WTC11 (cell line): ENCODE measurements at regions not wholly inside any gene's neighbourhood (a gene's known extent, or its start where the extent isn't known, plus 50 kb on each side); places are given as distances from the start of the nearest gene placed in this dataset.

Experiments
- ATAC-seq: fragments of 200-7000 bp; cut with Tn5 transposase; 2 replicates; pipeline ENCODE4 v1.10.0; 2021; ENCODE audit warnings: mild to moderate bottlenecking, moderate library complexity
- CTCF ChIA-PET: fragments of 300-600 bp; sonication (Branson Sonifier 250); formaldehyde crosslinking; loops from one replicate; lab custom pipeline; 2021; ENCODE audit warnings: antibody characterized with exemption; lab: Charles Lee
- POLR2A ChIA-PET: fragments of 350-600 bp; sonication (Branson Sonifier 250); formaldehyde crosslinking; loops from one replicate; lab custom pipeline; 2021; ENCODE audit warnings: antibody characterized with exemption; lab: Charles Lee
- DNase-seq: peaks from one replicate; pipeline ENCODE4 v3.0.0; 2021; ENCODE audit warnings: low spot score
- H3K27ac Mint-ChIP-seq: 2 replicates; pipeline ENCODE4 v1.8.0; 2021; ENCODE audit warnings: mixed read lengths
- H3K27me3 Mint-ChIP-seq: 2 replicates; pipeline ENCODE4 v1.8.0; 2021; ENCODE audit warnings: low read depth, mild to moderate bottlenecking, moderate library complexity, mixed read lengths
- H3K36me3 Mint-ChIP-seq: 2 replicates; pipeline ENCODE4 v1.8.0; 2021; ENCODE audit warnings: mixed read lengths
- H3K4me1 Mint-ChIP-seq: 2 replicates; pipeline ENCODE4 v1.8.0; 2022; ENCODE audit warnings: mixed read lengths
- H3K4me3 Mint-ChIP-seq: 2 replicates; pipeline ENCODE4 v1.8.0; 2021; ENCODE audit warnings: mild to moderate bottlenecking, moderate library complexity, mixed read lengths
- H3K9me3 Mint-ChIP-seq: 2 replicates; pipeline ENCODE4 v1.8.0; 2021; ENCODE audit warnings: mixed read lengths
- CREB1 ChIP-seq: sonication (generic); formaldehyde crosslinking; IDR thresholded peaks from 2 replicates; pipeline ENCODE4 v1.8.0; 2023; ENCODE audit warnings: mild to moderate bottlenecking, missing genetic modification reagents
- GTF2I ChIP-seq: fragments of 250-450 bp; sonication (Bioruptor Pico); conservative IDR thresholded peaks from 2 replicates; pipeline ENCODE4 v1.4.0; 2021; ENCODE audit warnings: mild to moderate bottlenecking
- JAZF1 ChIP-seq: fragments of 250-450 bp; sonication (Bioruptor Pico); IDR thresholded peaks from 2 replicates; pipeline ENCODE4 v1.9.0; 2021; ENCODE audit warnings: moderate library complexity, mild to moderate bottlenecking, inconsistent platforms
- SMAD3 ChIP-seq: sonication (generic); formaldehyde crosslinking; IDR thresholded peaks from 2 replicates; pipeline ENCODE4 v1.8.0; 2022; ENCODE audit warnings: missing genetic modification reagents, mild to moderate bottlenecking, borderline replicate concordance
- ZNF138 ChIP-seq: sonication (generic); formaldehyde crosslinking; conservative IDR thresholded peaks from 2 replicates; pipeline ENCODE4 v1.8.1; 2022; ENCODE audit warnings: mild to moderate bottlenecking, moderate library complexity, missing genetic modification reagents
- ZNF317 ChIP-seq: sonication (generic); formaldehyde crosslinking; IDR thresholded peaks from 2 replicates; pipeline ENCODE4 v1.8.1; 2023; ENCODE audit warnings: low read depth, mild to moderate bottlenecking, moderate library complexity, missing genetic modification reagents, borderline replicate concordance
- TF ChIP-seq, protein P1 (sequence below): fragments of 250-450 bp; sonication (Bioruptor Pico); IDR thresholded peaks from 2 replicates; pipeline ENCODE4 v1.9.0; 2021; ENCODE audit warnings: mild to moderate bottlenecking, borderline replicate concordance
- TF ChIP-seq, protein P2 (sequence below): sonication (generic); formaldehyde crosslinking; IDR thresholded peaks from 2 replicates; pipeline ENCODE4 v1.8.1; 2022; ENCODE audit warnings: missing genetic modification reagents, borderline replicate concordance
- TF ChIP-seq, protein P3 (sequence below): fragments of 250-450 bp; sonication (Bioruptor Pico); IDR thresholded peaks from 2 replicates; pipeline ENCODE4 v1.8.0; 2021; ENCODE audit warnings: mild to moderate bottlenecking
- TF ChIP-seq, protein P4 (sequence below): sonication (generic); formaldehyde crosslinking; IDR thresholded peaks from 2 replicates; pipeline ENCODE4 v1.8.0; 2023; ENCODE audit warnings: mild to moderate bottlenecking, missing genetic modification reagents
- TF ChIP-seq, protein P5 (sequence below): sonication (generic); formaldehyde crosslinking; IDR thresholded peaks from 2 replicates; pipeline ENCODE4 v1.8.1; 2023; ENCODE audit warnings: mild to moderate bottlenecking, missing genetic modification reagents
- TF ChIP-seq, protein P6 (sequence below): fragments of 200-600 bp; IDR thresholded peaks from 2 replicates; pipeline ENCODE4 v1.8.0; 2022; ENCODE audit warnings: antibody characterized with exemption
- TF ChIP-seq, protein P7 (sequence below): sonication (generic); formaldehyde crosslinking; IDR thresholded peaks from 2 replicates; pipeline ENCODE4 v1.8.0; 2022; ENCODE audit warnings: missing genetic modification reagents

DNA sequence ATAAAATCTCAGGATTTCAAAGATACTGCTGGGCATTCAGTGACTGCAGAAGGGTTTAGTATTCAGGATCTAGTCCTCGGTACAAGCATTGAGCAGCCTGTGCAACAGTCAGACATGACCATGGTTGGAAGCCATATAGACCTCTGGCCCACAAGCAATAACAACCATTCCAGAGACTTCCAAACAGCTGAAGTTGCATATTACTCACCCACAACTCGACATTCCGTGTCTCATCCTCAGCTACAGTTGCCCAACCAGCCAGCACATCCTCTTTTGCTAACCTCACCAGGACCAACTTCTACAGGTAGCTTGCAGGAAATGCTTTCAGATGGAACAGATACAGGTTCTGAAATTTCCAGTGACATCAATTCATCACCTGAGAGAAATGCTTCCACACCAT, 156.8 kb downstream of the C11orf91 start:
- TF ChIP-seq, protein P1, sequence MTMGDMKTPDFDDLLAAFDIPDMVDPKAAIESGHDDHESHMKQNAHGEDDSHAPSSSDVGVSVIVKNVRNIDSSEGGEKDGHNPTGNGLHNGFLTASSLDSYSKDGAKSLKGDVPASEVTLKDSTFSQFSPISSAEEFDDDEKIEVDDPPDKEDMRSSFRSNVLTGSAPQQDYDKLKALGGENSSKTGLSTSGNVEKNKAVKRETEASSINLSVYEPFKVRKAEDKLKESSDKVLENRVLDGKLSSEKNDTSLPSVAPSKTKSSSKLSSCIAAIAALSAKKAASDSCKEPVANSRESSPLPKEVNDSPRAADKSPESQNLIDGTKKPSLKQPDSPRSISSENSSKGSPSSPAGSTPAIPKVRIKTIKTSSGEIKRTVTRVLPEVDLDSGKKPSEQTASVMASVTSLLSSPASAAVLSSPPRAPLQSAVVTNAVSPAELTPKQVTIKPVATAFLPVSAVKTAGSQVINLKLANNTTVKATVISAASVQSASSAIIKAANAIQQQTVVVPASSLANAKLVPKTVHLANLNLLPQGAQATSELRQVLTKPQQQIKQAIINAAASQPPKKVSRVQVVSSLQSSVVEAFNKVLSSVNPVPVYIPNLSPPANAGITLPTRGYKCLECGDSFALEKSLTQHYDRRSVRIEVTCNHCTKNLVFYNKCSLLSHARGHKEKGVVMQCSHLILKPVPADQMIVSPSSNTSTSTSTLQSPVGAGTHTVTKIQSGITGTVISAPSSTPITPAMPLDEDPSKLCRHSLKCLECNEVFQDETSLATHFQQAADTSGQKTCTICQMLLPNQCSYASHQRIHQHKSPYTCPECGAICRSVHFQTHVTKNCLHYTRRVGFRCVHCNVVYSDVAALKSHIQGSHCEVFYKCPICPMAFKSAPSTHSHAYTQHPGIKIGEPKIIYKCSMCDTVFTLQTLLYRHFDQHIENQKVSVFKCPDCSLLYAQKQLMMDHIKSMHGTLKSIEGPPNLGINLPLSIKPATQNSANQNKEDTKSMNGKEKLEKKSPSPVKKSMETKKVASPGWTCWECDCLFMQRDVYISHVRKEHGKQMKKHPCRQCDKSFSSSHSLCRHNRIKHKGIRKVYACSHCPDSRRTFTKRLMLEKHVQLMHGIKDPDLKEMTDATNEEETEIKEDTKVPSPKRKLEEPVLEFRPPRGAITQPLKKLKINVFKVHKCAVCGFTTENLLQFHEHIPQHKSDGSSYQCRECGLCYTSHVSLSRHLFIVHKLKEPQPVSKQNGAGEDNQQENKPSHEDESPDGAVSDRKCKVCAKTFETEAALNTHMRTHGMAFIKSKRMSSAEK: no peak
- TF ChIP-seq JAZF1: no peak
- TF ChIP-seq, protein P2, sequence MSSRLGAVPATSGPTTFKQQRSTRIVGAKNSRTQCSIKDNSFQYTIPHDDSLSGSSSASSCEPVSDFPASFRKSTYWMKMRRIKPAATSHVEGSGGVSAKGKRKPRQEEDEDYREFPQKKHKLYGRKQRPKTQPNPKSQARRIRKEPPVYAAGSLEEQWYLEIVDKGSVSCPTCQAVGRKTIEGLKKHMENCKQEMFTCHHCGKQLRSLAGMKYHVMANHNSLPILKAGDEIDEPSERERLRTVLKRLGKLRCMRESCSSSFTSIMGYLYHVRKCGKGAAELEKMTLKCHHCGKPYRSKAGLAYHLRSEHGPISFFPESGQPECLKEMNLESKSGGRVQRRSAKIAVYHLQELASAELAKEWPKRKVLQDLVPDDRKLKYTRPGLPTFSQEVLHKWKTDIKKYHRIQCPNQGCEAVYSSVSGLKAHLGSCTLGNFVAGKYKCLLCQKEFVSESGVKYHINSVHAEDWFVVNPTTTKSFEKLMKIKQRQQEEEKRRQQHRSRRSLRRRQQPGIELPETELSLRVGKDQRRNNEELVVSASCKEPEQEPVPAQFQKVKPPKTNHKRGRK (CRISPR knock-in tag): no peak
- TF ChIP-seq SMAD3: no peak
- TF ChIP-seq, protein P3, sequence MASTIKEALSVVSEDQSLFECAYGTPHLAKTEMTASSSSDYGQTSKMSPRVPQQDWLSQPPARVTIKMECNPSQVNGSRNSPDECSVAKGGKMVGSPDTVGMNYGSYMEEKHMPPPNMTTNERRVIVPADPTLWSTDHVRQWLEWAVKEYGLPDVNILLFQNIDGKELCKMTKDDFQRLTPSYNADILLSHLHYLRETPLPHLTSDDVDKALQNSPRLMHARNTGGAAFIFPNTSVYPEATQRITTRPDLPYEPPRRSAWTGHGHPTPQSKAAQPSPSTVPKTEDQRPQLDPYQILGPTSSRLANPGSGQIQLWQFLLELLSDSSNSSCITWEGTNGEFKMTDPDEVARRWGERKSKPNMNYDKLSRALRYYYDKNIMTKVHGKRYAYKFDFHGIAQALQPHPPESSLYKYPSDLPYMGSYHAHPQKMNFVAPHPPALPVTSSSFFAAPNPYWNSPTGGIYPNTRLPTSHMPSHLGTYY (CRISPR knock-in tag): no peak
- no peak for TF ChIP-seq ZNF138 (CRISPR knock-in tag)
- TF ChIP-seq, protein P4, sequence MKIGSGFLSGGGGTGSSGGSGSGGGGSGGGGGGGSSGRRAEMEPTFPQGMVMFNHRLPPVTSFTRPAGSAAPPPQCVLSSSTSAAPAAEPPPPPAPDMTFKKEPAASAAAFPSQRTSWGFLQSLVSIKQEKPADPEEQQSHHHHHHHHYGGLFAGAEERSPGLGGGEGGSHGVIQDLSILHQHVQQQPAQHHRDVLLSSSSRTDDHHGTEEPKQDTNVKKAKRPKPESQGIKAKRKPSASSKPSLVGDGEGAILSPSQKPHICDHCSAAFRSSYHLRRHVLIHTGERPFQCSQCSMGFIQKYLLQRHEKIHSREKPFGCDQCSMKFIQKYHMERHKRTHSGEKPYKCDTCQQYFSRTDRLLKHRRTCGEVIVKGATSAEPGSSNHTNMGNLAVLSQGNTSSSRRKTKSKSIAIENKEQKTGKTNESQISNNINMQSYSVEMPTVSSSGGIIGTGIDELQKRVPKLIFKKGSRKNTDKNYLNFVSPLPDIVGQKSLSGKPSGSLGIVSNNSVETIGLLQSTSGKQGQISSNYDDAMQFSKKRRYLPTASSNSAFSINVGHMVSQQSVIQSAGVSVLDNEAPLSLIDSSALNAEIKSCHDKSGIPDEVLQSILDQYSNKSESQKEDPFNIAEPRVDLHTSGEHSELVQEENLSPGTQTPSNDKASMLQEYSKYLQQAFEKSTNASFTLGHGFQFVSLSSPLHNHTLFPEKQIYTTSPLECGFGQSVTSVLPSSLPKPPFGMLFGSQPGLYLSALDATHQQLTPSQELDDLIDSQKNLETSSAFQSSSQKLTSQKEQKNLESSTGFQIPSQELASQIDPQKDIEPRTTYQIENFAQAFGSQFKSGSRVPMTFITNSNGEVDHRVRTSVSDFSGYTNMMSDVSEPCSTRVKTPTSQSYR (CRISPR knock-in tag): no peak
- TF ChIP-seq GTF2I (CRISPR knock-in tag): no peak
- Mint-ChIP-seq H3K27ac (no peak overlapping the region), H3K4me3 (no peak overlapping the region), H3K9me3 (no peaks in the 10 kb centered on the region), H3K36me3 (no peaks in the 10 kb centered on the region), H3K27me3 (no peaks in the 10 kb centered on the region), H3K4me1 (no peaks in the 10 kb centered on the region)
- ATAC-seq (no peak), DNase-seq (no peak)
- ChIA-PET POLR2A (no interaction called here), CTCF (interaction anchor here (0.5 to 1.5 kb wide), 6 partner anchors 10 to 156 kb away, joined by 3 to 4 read pairs (median 3); no protein-coding TSS in a partner anchor)

DNA sequence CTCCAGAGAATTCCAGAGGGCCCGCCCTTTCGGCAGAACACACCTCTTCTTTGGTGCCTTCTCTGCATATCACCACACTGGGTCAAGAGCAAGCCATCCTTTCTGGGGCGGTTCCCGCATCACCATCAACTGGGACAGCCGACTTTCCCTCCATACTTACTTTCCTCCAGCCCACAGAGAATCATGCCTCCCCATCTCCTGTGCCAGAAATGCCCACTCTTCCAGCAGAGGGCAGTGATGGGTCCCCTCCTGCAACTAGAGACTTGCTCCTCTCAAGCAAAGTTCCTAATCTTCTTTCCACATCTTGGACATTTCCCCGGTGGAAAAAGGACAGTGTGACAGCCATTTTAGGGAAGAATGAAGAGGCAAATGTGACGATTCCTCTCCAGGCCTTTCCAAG, 157.7 kb downstream of the C11orf91 start:
- Mint-ChIP-seq H3K4me3 (no peak overlapping the region), H3K27ac (no peak overlapping the region), H3K4me1 (no peaks in the 10 kb centered on the region), H3K9me3 (no peaks in the 10 kb centered on the region), H3K27me3 (no peaks in the 10 kb centered on the region), H3K36me3 (no peaks in the 10 kb centered on the region)
- ATAC-seq (peak; percentile 94), DNase-seq (peak; percentile 76)
- ChIA-PET POLR2A (no interaction called here), CTCF (interaction anchor here (0.8 to 1.5 kb wide), 5 partner anchors 13 to 200 kb away, joined by 3 to 6 read pairs (median 3); no protein-coding TSS in a partner anchor)
- TF ChIP-seq ZNF317 (peak; percentile 97), CREB1 (no peak)
- TF ChIP-seq, protein P5, sequence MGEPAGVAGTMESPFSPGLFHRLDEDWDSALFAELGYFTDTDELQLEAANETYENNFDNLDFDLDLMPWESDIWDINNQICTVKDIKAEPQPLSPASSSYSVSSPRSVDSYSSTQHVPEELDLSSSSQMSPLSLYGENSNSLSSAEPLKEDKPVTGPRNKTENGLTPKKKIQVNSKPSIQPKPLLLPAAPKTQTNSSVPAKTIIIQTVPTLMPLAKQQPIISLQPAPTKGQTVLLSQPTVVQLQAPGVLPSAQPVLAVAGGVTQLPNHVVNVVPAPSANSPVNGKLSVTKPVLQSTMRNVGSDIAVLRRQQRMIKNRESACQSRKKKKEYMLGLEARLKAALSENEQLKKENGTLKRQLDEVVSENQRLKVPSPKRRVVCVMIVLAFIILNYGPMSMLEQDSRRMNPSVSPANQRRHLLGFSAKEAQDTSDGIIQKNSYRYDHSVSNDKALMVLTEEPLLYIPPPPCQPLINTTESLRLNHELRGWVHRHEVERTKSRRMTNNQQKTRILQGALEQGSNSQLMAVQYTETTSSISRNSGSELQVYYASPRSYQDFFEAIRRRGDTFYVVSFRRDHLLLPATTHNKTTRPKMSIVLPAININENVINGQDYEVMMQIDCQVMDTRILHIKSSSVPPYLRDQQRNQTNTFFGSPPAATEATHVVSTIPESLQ (CRISPR knock-in tag): no peak
- TF ChIP-seq, protein P6, sequence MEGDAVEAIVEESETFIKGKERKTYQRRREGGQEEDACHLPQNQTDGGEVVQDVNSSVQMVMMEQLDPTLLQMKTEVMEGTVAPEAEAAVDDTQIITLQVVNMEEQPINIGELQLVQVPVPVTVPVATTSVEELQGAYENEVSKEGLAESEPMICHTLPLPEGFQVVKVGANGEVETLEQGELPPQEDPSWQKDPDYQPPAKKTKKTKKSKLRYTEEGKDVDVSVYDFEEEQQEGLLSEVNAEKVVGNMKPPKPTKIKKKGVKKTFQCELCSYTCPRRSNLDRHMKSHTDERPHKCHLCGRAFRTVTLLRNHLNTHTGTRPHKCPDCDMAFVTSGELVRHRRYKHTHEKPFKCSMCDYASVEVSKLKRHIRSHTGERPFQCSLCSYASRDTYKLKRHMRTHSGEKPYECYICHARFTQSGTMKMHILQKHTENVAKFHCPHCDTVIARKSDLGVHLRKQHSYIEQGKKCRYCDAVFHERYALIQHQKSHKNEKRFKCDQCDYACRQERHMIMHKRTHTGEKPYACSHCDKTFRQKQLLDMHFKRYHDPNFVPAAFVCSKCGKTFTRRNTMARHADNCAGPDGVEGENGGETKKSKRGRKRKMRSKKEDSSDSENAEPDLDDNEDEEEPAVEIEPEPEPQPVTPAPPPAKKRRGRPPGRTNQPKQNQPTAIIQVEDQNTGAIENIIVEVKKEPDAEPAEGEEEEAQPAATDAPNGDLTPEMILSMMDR: peak; percentile 61
- TF ChIP-seq, protein P7, sequence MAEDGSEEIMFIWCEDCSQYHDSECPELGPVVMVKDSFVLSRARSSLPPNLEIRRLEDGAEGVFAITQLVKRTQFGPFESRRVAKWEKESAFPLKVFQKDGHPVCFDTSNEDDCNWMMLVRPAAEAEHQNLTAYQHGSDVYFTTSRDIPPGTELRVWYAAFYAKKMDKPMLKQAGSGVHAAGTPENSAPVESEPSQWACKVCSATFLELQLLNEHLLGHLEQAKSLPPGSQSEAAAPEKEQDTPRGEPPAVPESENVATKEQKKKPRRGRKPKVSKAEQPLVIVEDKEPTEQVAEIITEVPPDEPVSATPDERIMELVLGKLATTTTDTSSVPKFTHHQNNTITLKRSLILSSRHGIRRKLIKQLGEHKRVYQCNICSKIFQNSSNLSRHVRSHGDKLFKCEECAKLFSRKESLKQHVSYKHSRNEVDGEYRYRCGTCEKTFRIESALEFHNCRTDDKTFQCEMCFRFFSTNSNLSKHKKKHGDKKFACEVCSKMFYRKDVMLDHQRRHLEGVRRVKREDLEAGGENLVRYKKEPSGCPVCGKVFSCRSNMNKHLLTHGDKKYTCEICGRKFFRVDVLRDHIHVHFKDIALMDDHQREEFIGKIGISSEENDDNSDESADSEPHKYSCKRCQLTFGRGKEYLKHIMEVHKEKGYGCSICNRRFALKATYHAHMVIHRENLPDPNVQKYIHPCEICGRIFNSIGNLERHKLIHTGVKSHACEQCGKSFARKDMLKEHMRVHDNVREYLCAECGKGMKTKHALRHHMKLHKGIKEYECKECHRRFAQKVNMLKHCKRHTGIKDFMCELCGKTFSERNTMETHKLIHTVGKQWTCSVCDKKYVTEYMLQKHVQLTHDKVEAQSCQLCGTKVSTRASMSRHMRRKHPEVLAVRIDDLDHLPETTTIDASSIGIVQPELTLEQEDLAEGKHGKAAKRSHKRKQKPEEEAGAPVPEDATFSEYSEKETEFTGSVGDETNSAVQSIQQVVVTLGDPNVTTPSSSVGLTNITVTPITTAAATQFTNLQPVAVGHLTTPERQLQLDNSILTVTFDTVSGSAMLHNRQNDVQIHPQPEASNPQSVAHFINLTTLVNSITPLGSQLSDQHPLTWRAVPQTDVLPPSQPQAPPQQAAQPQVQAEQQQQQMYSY (CRISPR knock-in tag): 0 out of 2 replicates have a peak, but pooled peaks have one; percentile 20
